Esophagus muscularis mucosa (tissue), 4 donors: ENCODE measurements at regions not wholly inside any gene's neighbourhood (a gene's known extent, or its start where the extent isn't known, plus 50 kb on each side); places are given as distances from the start of the nearest gene placed in this dataset.

Experiments used
- DNase-seq: peaks from one replicate; pipeline ENCODE4 v3.0.0-alpha.2; 2017; ENCODE audit errors: extremely low spot score
- H3K27ac ChIP-seq, 4 donors: fragments of 200-600 bp; sonication (generic); replicated peaks in 1 of 4; 1 replicate in 3 of 4; 2 replicates in 1 of 4; pipeline ENCODE4 v1.5.1; 2016 to 2019; ENCODE audit warnings: mild to moderate bottlenecking in 1 of 4
- H3K27me3 ChIP-seq, 4 donors: fragments of 200-600 bp; sonication (generic); one replicate each; pipeline versions ENCODE4 v1.5.1 to v1.6.0; 2016 to 2019
- H3K36me3 ChIP-seq, 4 donors: fragments of 200-600 bp; sonication (generic); one replicate each; pipeline ENCODE4 v1.5.1; 2016 to 2019
- H3K4me1 ChIP-seq, 4 donors: fragments of 200-600 bp; sonication (generic); one replicate each; pipeline ENCODE4 v1.5.1; 2016 to 2019
- H3K4me3 ChIP-seq, 4 donors: fragments of 200-600 bp; sonication (generic); 1 replicate in 2 of 4; 2 replicates in 2 of 4; pipeline ENCODE4 v1.5.1; 2016 to 2019; ENCODE audit warnings: mild to moderate bottlenecking in 4 of 4, moderate library complexity in 1 of 4
- H3K9me3 ChIP-seq, 4 donors: fragments of 200-600 bp; sonication (generic); 1 replicate in 3 of 4; 2 replicates in 1 of 4; pipeline ENCODE4 v1.5.1; 2016 to 2019
- CTCF ChIP-seq, 3 experiments: fragments of 200-600 bp in 2 of 3; fragments of 450-650 bp in 1 of 3; sonication (generic) in 2 of 3; IDR thresholded peaks; one replicate each; pipeline ENCODE4 v1.5.1; 2017 to 2019; ENCODE audit warnings: antibody characterized with exemption in 3 of 3, mild to moderate bottlenecking in 2 of 3, moderate library complexity in 1 of 3
- EP300 ChIP-seq: sonication (generic); formaldehyde crosslinking; IDR thresholded peaks from one replicate; pipeline ENCODE4 v1.6.1; 2017; ENCODE audit warnings: antibody characterized with exemption
- POLR2A ChIP-seq: fragments of 450-650 bp; IDR thresholded peaks from one replicate; pipeline ENCODE4 v1.6.1; 2017; ENCODE audit warnings: antibody characterized with exemption, moderate library complexity, mild to moderate bottlenecking, low read depth
- POLR2AphosphoS5 ChIP-seq, 2 donors: sonication (generic); formaldehyde crosslinking; IDR thresholded peaks; one replicate each; pipeline ENCODE4 v1.6.1; 2017; ENCODE audit warnings: antibody characterized with exemption in 2 of 2
- WGBS: methylation state at CpG from one replicate; pipeline ENCODE4 v1.1.5; 2018; 5-methylcytosine and 5-hydroxymethylcytosine counted together
- intact Hi-C: fragments of 100-400 bp; cut with DNase I; formaldehyde crosslinking; loops from one replicate; pipeline ENCODE4 v1.15.1; 2023

- no peaks in the 10 kb centered on the region for H3K4me1 ChIP-seq
- TF ChIP-seq EP300, result no peak
- TF ChIP-seq POLR2AphosphoS5 (IDR thresholded peaks at IDR 0.05), result no peak
- TF ChIP-seq POLR2A, result no peak
- TF ChIP-seq CTCF (IDR thresholded peaks at IDR 0.05), result no peak
- H3K27me3 ChIP-seq, result no peaks in the 10 kb centered on the region
- WGBS, result 82% methylated on average over 2 of the region's 2 CpGs
- peak; percentile 78 for DNase-seq
- intact Hi-C loops, result no loop called here
- no peaks in the 10 kb centered on the region for H3K9me3 ChIP-seq
- no peak overlapping the region for H3K27ac ChIP-seq
- H3K36me3 ChIP-seq, result no peaks in the 10 kb centered on the region
- no peak overlapping the region for H3K4me3 ChIP-seq
Observed at GRCh38 chr5:36756848-36757247, 119.7 kb upstream of the NIPBL start.

GRCh38 chr5:36759117-36759516 is 117.5 kb upstream of the NIPBL start:
- H3K27ac ChIP-seq, result no peak overlapping the region
- peak; percentile 47 for DNase-seq
- no peaks in the 10 kb centered on the region for H3K4me1 ChIP-seq
- H3K27me3 ChIP-seq, result no peaks in the 10 kb centered on the region
- H3K36me3 ChIP-seq, result no peaks in the 10 kb centered on the region
- H3K4me3 ChIP-seq, result no peak overlapping the region
- WGBS, result 78% methylated on average over 1 of the region's 1 CpG
- no peaks in the 10 kb centered on the region for H3K9me3 ChIP-seq
- intact Hi-C loops, result no loop called here
- no peak for TF ChIP-seq EP300

- peak; percentile 45 for DNase-seq
- Histone ChIP-seq H3K36me3 (no peaks in the 10 kb centered on the region), H3K27me3 (no peaks in the 10 kb centered on the region), H3K4me1 (no peaks in the 10 kb centered on the region), H3K9me3 (no peaks in the 10 kb centered on the region), H3K27ac (no peak overlapping the region), H3K4me3 (no peak overlapping the region)
- intact Hi-C loops, result no loop called here
- no peak for TF ChIP-seq CTCF (IDR thresholded peaks at IDR 0.05)
- no peak for TF ChIP-seq POLR2AphosphoS5 (IDR thresholded peaks at IDR 0.05)
- TF ChIP-seq POLR2A, result no peak
- TF ChIP-seq EP300, result no peak
- WGBS, result 79% methylated on average over 7 of the region's 7 CpGs
Observed at GRCh38 chr5:36763454-36763853, 113.1 kb upstream of the NIPBL start.

GRCh38 chr5:36765876-36766275 is 110.7 kb upstream of the NIPBL start:
- no peak overlapping the region for H3K27ac ChIP-seq
- no peak overlapping the region for H3K4me3 ChIP-seq
- no peaks in the 10 kb centered on the region for H3K9me3 ChIP-seq
- no peak for TF ChIP-seq POLR2A
- no peak for TF ChIP-seq CTCF (IDR thresholded peaks at IDR 0.05)
- TF ChIP-seq POLR2AphosphoS5 (IDR thresholded peaks at IDR 0.05), result no peak
- TF ChIP-seq EP300, result no peak
- H3K4me1 ChIP-seq, result no peaks in the 10 kb centered on the region
- no peaks in the 10 kb centered on the region for H3K36me3 ChIP-seq
- WGBS, result 93% methylated on average over 2 of the region's 2 CpGs
- DNase-seq, result no peak
- intact Hi-C loops, result no loop called here
- no peaks in the 10 kb centered on the region for H3K27me3 ChIP-seq

- intact Hi-C loops, result no loop called here
Observed at GRCh38 chr5:36766981-36767380, 109.6 kb upstream of the NIPBL start.

More at GRCh38 chr5:36766981-36767380, 109.6 kb upstream of the NIPBL start:
- 64% methylated on average over 1 of the region's 1 CpG for WGBS
- Histone ChIP-seq H3K27ac (no peak overlapping the region), H3K4me1 (no peaks in the 10 kb centered on the region), H3K27me3 (no peaks in the 10 kb centered on the region), H3K36me3 (no peaks in the 10 kb centered on the region), H3K4me3 (no peak overlapping the region), H3K9me3 (no peaks in the 10 kb centered on the region)
- TF ChIP-seq EP300, result no peak
- no peak for TF ChIP-seq POLR2AphosphoS5 (IDR thresholded peaks at IDR 0.05)
- no peak for TF ChIP-seq POLR2A
- TF ChIP-seq CTCF (IDR thresholded peaks at IDR 0.05), result no peak
- no peak for DNase-seq
